Calu3 (cell line): ENCODE measurements at regions not wholly inside any gene's neighbourhood (a gene's known extent, or its start where the extent isn't known, plus 50 kb on each side); places are given as distances from the start of the nearest gene placed in this dataset.

Experiments
- BruUV-seq: library from RNA; stranded (reverse); fragments of 400-500 nt; replicated peaks from 2 replicates; lab custom pipeline; 2021; lab: Mats Ljungman, UMichigan
- CTCF ChIA-PET: fragments of 300-600 bp; sonication (Branson Sonifier 250); formaldehyde crosslinking; loops from one replicate; lab custom pipeline; 2022; ENCODE audit warnings: antibody characterized with exemption; lab: Charles Lee
- DNase-seq: peaks from one replicate; pipeline ENCODE4 v3.0.0; 2022
- H3K27ac Mint-ChIP-seq: one replicate; pipeline ENCODE4 v1.8.0; 2022; ENCODE audit warnings: mixed read lengths; ENCODE audit not compliant: unreplicated experiment
- H3K27me3 Mint-ChIP-seq: one replicate; pipeline ENCODE4 v1.8.0; 2022; ENCODE audit warnings: mixed read lengths; ENCODE audit not compliant: unreplicated experiment
- H3K36me3 Mint-ChIP-seq: one replicate; pipeline ENCODE4 v1.8.0; 2022; ENCODE audit warnings: mild to moderate bottlenecking, moderate library complexity, mixed read lengths; ENCODE audit not compliant: insufficient read depth, unreplicated experiment
- H3K4me1 Mint-ChIP-seq: one replicate; pipeline ENCODE4 v1.8.0; 2022; ENCODE audit warnings: mild to moderate bottlenecking, low read depth, mixed read lengths; ENCODE audit not compliant: unreplicated experiment
- H3K4me3 Mint-ChIP-seq: one replicate; pipeline ENCODE4 v1.8.0; 2022; ENCODE audit warnings: mild to moderate bottlenecking, low read depth, moderate library complexity, mixed read lengths; ENCODE audit not compliant: unreplicated experiment
- H3K9me3 Mint-ChIP-seq: one replicate; pipeline ENCODE4 v1.8.0; 2022; ENCODE audit warnings: low read depth, mixed read lengths; ENCODE audit not compliant: unreplicated experiment
- intact Hi-C: fragments of 100-400 bp; cut with micrococcal nuclease; formaldehyde crosslinking; loops from one replicate; pipeline ENCODE4 v1.10.0; 2022; ENCODE audit not compliant: unreplicated experiment
- TF ChIP-seq, protein P1 (sequence below): fragments of 200-600 bp; IDR thresholded peaks from one replicate; pipeline ENCODE4 v1.8.0; 2022; ENCODE audit warnings: antibody characterized with exemption; ENCODE audit not compliant: unreplicated experiment

DNA sequence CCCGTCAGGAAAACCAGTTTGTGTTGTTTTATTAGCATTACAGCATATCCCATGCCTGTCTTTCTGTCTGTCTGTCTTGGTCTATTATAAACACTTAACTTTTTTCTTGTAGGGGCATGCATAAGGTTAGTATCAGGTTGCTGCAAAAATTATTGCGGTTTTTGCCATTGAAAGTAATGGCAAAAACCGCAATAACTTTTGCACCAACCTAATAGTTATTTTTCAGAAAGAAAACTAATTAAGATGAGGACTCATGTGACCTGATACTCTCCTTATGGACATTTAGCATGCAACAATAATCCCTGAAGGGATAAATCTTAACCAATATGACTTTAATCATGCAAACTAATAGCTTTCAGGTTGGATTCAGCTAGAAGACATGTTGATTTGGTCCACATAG lies 326.7 kb upstream of the SUCLG2 start:
- TF ChIP-seq, protein P1, sequence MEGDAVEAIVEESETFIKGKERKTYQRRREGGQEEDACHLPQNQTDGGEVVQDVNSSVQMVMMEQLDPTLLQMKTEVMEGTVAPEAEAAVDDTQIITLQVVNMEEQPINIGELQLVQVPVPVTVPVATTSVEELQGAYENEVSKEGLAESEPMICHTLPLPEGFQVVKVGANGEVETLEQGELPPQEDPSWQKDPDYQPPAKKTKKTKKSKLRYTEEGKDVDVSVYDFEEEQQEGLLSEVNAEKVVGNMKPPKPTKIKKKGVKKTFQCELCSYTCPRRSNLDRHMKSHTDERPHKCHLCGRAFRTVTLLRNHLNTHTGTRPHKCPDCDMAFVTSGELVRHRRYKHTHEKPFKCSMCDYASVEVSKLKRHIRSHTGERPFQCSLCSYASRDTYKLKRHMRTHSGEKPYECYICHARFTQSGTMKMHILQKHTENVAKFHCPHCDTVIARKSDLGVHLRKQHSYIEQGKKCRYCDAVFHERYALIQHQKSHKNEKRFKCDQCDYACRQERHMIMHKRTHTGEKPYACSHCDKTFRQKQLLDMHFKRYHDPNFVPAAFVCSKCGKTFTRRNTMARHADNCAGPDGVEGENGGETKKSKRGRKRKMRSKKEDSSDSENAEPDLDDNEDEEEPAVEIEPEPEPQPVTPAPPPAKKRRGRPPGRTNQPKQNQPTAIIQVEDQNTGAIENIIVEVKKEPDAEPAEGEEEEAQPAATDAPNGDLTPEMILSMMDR = no peak
- Mint-ChIP-seq H3K27ac (no peak overlapping the region), H3K4me3 (no peak overlapping the region), H3K27me3 (no peaks in the 10 kb centered on the region), H3K4me1 (no peaks in the 10 kb centered on the region), H3K9me3 (no peaks in the 10 kb centered on the region), H3K36me3 (no peaks in the 10 kb centered on the region)
- intact Hi-C loops = no loop called here
- CTCF ChIA-PET = no interaction called here
- no TSS peak for BruUV-seq
- no peak for DNase-seq

DNA sequence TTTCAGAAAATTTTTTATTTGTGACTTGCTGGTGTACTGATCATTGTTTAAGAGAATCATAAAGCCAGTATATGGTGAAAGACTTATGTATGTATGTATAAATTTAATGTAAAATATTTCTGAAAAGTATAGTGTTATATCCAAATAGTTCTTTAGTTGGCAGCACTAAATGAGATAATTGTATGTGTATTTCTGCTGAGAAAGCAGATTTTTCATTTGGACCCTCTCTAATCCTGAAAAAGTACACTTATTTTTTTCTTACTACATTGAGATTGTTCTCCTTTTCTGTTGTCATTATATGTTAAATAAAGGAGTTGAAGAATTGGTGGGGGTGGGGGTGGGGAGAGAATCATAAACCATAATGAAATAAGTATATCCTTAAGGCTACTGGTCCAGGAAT lies 324.9 kb upstream of the SUCLG2 start:
- TF ChIP-seq, protein P1 = no peak
- H3K4me3 Mint-ChIP-seq = no peak overlapping the region
- no TSS peak for BruUV-seq
- intact Hi-C loops = no loop called here
- no peaks in the 10 kb centered on the region for H3K27me3 Mint-ChIP-seq
- H3K27ac Mint-ChIP-seq = no peak overlapping the region
- H3K4me1 Mint-ChIP-seq = no peaks in the 10 kb centered on the region
- H3K36me3 Mint-ChIP-seq = no peaks in the 10 kb centered on the region
- CTCF ChIA-PET = interaction anchor here (0.6 kb wide), 1 partner anchor 113 kb away, joined by 3 read pairs; no protein-coding TSS in a partner anchor
- no peaks in the 10 kb centered on the region for H3K9me3 Mint-ChIP-seq
- no peak for DNase-seq

DNA sequence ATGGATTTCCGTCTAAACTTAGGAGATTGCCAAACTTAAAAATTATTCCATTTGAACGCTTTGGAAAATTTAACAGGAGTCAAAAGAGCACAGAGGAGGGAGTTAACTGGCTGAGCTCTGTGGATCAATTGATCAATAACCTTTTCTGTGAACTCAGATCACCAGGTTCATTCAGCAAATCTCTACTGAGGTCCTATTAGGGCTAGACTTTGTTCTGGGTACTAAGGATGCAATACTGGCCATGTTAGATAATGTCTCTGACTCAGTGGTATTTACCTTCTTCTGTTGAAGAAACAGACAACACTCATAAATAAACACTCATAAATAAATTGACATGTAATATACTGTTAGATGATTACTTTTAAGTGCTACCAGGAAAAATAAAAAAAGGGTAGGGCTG lies 323.4 kb upstream of the SUCLG2 start:
- Mint-ChIP-seq H3K27ac (no peak overlapping the region), H3K4me3 (no peak overlapping the region), H3K36me3 (no peaks in the 10 kb centered on the region), H3K4me1 (no peaks in the 10 kb centered on the region), H3K9me3 (peaks cover 2% of the 10 kb centered on the region), H3K27me3 (no peaks in the 10 kb centered on the region)
- TF ChIP-seq, protein P1 = no peak
- intact Hi-C loops = no loop called here
- BruUV-seq = no TSS peak
- no peak for DNase-seq
- CTCF ChIA-PET = no interaction called here

DNA sequence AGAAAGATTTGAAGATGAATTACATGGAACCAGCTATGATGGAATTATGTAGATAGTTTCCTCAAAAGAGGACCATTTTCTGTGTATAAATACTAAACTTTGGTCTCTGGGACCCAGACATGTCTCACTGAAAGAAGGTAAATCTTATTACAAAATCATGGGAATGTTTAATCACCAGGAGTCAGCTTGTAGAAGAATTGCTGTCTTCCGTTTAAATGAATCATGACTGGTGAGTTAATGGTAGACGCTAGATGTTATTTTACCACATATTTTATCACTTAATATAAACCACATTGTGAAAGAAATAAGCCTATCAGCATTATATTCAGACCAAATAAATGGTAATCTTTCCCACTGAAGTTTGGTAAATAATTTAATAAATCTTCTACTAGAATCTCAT lies 322.3 kb upstream of the SUCLG2 start:
- BruUV-seq = no TSS peak
- no peak for DNase-seq
- CTCF ChIA-PET = no interaction called here
- no peaks in the 10 kb centered on the region for H3K27me3 Mint-ChIP-seq
- no peak overlapping the region for H3K27ac Mint-ChIP-seq
- no peaks in the 10 kb centered on the region for H3K36me3 Mint-ChIP-seq
- TF ChIP-seq, protein P1 = no peak
- H3K4me1 Mint-ChIP-seq = no peaks in the 10 kb centered on the region
- peaks cover 2% of the 10 kb centered on the region for H3K9me3 Mint-ChIP-seq
- intact Hi-C loops = no loop called here
- H3K4me3 Mint-ChIP-seq = no peak overlapping the region
